GM18873 (cell line): ENCODE measurements at regions not wholly inside any gene's neighbourhood (a gene's known extent, or its start where the extent isn't known, plus 50 kb on each side); places are given as distances from the start of the nearest gene placed in this dataset.

Source experiments
- ATAC-seq: cut with Tn5 transposase; IDR thresholded peaks from one replicate; pipeline ENCODE4 v1.9.1; 2021; ENCODE audit warnings: mild to moderate bottlenecking, moderate library complexity, moderate number of reproducible peaks; ENCODE audit not compliant: unreplicated experiment, low FRiP score

DNA sequence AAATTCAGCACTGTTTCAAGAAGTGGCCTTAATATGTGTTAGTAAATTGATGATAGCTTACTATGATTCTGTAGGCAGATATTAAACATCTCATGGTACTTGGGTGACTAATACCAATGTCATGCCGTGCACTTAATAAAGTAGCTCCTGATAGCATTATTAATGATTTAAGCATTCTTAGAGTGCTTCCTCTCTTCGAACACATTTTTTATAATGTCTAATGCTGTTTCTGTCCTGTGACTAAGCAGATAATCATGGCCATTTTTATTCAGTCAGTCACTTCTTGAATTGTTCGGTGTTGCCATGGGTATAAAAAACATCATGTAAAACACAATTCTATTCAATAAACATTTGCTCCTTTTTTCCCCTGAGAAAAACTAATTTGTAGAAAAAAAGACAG, 804.6 kb upstream of the ADGRL4 start:
- ATAC-seq: no peak

DNA sequence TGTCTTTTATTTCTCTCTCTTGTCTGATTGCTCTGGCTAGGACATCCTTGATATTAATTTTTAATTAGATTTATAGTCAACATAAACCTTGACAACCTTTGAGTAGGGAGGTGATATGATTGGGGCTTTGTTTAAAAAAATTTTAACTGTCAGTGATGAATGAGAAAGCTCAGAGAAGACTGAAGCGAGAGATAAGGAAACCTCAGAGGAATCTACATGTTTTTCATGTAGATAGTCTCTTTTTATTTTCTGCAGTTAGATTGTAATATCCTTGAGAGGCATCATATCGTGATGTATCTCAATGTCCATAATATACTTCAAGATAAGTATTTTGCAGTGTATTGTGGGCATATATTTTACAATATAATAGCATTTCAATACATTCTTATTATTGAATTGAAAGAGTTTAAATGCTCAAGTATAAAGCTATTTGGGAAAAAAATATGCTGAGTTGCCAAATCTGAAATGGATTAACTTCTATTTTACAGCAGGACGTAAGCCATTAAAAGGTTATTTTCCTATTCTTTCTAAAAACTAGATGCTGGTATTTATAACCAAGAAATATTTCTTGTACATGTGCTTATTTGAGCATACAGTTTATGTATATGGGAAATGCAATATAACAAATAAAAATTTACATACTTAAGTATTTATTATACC, 802.4 kb upstream of the ADGRL4 start:
- ATAC-seq: no peak

DNA sequence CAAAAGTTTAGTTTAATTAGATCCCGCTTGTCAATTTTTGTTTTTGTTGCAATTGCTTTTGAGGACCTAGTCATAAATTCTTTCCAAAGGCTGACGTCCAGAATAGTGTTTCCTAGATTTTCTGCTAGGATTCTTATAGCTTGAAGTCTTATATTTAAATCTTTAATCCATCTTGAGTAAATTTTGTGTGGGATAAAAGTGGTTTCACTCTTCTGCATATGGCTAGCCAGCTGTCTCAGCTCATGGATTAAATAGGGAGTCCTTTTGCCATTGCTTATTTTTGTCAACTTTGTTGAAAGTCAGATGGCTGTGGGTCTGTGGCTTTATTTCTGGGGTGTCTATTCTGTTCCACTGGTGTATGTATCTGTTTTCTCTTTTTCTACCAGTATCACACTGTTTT, 801.3 kb upstream of the ADGRL4 start:
- no peak for ATAC-seq

DNA sequence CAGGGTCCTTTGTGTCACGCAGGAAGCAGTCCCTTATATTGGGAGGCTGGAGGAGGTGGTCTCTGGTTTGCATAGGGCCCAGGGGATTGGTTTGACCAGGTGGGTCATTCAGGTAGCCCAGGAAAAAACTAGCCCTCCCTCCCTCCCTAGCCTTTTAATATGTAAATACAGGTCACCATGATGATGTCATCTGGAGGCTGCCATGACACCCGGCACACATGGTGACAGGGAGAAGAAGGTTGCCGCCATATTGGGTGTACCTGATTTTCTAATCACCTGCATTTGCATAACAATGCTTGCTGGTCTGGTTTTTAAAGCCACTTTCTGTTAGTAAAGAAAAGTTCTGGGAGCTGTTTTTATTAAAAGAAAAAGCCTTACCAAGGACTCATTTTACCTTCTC, 791.0 kb upstream of the ADGRL4 start:
- ATAC-seq: no peak

DNA sequence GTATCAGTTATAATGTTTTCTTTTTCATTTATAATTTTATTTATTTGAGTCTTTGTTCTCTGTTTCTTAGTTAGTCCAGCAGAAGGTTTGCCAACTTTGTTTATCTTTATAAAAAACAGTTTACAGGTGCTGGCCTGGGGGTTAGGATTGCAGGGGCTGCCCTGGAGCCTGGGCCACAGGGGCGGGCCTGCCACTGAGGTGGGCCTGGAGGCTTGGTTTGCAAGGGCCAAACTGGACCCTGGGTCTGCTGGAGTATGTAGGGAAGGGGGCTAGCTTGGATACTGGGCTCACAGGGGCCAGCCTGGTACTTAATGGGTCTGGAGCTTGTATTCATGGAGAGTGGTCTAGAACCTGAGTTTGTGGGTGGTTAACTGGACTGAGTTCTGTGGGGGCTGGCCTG, 789.9 kb upstream of the ADGRL4 start:
- ATAC-seq: no peak

DNA sequence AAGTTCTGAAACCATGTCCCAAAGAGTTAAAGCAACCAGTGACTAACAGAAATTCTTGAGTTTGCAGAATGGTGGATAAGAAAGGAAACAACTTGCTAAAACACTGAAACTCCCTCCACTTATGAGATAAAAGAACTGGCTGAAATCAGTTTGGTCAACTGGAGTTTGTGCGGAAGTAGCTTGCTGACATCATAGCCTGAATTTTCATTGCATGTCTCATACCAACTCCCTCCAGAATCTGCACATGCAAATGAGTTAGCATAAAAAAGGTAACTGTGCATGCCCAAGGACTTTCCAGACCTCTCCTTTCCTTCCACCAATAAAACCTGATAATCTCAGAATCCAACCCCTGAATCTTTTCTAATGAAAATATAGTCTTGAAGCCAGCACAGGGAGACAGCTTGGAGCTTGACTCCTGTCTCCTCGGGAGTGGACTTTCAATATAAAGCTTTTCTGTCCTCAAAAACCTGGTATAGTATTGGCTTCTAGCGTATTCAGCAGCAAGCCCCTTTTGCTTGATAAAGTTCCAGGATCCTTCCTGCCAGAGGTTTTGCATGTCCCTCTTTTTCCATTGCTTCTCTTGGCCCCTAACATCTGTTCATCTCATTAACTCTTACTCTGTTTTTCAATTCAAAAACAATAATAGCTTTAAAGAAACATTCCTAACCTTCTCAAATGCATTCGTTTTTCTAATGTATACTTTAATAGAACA, 785.8 kb upstream of the ADGRL4 start:
- ATAC-seq: no peak

DNA sequence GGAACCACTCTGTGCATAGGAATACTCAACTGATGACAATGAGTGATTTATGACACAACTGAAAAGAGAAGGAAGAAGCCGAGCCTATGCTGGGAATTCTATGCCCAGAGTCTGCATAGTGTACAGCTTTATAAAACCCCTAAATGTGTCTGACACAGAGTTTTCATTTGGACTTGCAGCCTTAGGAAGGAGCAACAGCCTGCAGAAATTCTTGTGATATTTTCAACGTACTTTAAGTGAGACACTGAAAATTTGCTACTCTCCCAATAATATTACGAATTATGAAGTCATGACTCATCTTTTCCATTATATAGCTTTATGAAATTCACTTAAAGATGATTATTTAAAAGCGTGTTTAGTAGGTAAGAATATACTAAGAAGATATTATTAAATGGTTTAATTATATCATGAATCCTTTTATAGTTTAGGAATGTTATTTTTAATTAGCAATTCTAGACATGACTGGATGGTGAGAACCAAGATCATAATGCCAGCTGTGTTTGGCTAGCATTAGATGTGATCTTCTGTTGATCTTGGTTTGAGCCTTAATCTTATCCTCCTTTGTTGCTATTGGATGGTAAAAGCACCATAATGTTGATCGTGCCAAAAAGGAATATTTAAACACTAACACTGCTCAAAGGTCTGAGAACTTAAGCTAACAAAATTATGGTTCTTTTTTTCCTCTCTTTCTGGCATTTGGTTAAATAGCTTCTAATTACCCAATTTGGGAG, 785.1 kb upstream of the ADGRL4 start:
- ATAC-seq: no peak

DNA sequence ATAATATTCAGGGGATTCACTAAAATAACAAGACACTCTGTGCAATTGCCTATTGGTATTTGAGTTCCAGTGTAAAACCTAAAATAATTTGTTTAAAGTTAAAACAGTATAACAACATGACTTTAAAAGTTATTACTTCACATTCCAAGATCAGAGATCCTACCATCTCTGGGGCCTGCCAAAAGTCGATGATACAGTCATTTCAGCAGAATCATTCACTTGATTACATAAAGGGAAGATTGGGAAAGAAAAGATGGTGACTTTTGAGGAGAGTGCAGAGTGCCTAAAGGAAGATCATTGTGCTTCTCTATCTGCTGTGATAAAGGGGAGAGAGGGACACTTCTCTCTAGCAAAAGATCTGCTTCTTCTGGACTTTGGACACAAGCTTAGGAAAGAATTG, 784.4 kb upstream of the ADGRL4 start:
- ATAC-seq: no peak

DNA sequence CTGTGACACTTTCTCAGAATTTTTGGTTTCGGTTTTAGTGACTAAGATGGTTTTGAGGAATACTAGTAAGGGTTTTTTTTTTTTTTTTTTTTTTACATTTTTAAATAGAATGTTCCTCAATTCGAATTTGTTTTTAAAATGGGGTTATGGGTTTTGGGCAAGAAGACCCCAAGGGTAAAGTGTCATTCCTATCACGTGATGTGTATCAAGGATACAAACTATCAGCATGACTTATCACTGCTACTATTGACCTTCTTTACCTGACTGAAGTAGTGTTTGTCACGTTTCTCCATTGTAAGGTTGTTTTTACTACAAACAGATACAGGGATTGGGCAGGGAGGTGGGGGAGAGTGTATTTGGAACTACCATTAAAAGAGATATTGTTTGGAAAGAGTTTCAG, 781.1 kb upstream of the ADGRL4 start:
- ATAC-seq: no peak

DNA sequence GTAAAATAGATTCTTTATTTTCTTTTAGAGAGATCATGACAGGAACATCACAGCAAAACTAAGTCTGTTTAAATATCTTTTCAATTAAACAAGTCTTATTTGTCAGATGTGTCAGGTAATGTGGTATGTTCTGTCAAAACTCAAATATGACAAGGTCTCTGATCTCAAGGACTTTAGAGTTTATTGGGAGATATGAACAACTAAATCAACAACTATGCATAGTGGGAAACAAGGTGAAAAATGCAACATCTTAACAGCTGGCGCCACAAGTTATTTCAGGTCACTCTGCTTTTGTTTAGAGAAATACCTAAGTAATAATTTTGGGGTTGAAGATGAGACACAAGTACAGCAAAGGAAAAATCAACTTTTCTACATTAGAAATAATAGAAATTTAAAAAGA, 779.4 kb upstream of the ADGRL4 start:
- ATAC-seq: no peak

DNA sequence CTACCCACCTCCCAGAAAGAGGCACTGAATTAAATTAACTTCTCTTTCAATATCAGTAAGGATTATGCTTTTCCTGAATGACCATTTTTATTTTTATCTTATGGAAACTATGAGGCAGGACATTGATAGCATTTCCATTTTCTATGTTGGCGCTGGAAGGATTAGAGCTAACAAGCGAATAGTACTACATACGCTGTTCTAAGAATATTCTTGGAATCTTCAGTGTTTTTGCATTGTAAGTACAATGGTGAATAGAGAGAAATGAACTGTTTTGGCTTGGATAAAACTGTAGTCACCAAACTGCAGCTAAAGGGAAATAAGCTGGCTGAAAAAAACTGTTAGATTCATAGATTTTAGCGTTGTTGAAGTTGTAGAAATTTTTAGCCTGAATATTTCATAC, 779.0 kb upstream of the ADGRL4 start:
- no peak for ATAC-seq

DNA sequence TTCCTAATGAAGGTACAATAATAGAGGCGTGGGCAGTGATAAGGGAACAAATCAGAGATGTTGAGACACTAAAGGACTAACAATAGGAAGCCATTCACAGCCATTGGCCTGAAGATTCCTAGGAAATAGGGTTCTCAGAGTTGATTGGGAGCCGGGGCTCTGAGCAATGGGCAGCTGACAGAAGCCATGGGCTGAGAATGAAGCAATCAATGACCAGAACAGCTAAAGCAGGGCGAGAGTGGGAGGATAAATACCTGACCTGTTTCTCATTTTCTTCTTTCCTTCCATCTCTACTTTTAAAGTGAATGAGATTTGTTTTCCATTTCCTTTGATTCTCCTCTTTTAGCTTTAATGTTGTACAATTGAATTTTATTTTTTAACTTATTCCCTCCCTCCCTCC, 774.7 kb upstream of the ADGRL4 start:
- no peak for ATAC-seq

DNA sequence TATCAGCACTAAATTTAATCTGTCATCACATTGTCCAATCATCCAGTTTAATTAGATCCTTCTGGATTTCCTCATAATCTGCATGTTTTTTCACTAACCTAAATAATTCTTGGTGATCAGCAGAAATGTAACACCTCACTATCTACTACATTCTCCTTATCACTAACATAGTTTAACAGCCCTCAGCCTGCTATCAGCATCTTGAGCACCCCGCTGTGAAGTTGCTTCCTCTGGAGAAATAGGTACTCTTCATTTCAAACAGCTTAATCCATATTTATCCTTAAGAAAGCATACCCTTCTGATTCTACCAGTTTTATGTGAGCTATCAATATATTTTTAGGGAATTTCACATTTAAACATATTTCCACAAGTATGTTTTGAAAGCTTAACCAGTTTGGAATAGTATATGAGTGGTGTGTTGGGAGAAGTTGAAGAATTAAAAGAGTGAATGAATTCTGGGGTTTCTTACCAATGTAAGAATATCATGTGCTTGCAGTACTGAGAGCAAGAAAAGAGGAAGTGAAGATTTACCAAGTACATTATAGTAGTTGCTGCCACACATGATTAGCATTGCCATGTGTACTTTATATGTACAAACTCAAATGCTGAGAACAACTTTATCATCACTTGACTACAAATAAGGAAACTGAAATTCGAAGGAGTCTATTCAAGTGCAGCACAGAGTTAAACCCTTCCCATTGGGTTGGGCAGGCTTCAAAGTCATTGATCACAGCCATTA, 771.1 kb upstream of the ADGRL4 start:
- peak; percentile 100 for ATAC-seq

DNA sequence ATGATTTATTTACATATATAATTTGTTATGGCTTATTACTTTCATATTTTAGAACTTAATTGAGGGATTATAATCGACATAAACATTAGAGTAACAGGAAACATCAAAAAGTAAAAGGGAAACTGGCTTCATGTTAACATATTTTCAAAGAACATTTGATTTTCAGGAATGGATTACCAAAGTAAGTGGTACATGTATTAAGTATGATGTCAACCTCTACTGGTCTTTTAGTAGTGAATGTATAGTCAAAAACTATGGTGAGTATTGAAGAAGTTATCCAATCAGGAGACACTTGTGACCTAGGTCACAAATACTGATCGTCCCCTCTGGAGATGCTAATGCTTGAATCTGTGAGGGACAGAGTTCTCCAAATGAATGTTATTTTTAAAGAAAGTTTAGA, 768.9 kb upstream of the ADGRL4 start:
- no peak for ATAC-seq

DNA sequence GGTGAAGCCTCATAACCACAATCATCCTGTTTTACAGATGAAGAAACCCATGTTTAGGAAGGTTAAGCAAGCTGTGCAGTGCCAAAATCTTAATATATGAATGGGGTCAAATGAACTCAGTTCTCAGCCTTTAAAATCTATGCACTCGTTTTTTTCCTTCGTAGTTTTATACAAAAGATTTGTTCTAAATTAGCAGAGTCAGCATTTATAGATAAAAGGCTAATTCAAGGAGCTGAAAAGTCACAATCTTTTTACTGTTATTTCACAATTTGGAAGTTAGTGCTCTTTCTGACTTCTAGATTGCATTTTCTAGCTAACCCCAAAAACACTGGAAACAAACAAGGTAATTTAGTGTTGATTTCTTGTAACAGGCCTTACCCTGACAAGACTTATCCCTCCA, 766.9 kb upstream of the ADGRL4 start:
- ATAC-seq: no peak

DNA sequence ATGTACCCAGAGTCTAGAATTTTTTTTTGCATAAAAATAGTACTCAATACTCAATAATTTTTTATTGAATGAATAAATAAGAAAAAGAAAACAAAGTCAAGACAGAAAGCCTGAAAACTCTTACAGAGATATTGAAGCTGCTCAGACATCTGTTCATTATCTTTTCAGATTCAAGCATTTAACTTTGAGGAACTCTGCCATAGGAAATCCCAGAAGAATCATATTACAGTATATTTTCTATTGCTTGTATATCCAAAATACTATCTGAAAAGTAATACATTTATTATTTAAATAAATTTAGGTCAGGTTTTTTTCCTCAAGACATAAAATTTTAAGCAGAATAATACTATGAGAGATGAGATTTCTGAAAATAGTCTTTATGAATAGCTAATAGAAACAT, 755.9 kb upstream of the ADGRL4 start:
- no peak for ATAC-seq

DNA sequence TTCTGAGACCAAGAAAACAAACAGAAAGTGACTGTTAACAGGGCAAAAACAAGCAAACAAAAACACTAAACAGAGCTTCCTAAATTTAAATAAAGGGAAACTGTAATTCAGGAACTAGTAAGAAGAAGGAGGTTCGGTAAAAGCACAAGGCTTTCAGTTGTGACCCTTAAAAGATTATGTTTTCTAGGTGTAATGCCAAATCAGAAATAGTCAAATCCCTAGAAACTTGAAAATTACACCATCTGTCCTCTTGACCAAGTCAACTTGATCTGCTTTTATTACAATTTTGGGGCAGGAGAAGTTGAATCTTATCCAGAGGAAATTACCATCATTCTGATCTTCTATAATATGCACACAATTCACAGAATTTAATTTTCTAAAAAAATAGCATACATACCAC, 754.0 kb upstream of the ADGRL4 start:
- no peak for ATAC-seq

DNA sequence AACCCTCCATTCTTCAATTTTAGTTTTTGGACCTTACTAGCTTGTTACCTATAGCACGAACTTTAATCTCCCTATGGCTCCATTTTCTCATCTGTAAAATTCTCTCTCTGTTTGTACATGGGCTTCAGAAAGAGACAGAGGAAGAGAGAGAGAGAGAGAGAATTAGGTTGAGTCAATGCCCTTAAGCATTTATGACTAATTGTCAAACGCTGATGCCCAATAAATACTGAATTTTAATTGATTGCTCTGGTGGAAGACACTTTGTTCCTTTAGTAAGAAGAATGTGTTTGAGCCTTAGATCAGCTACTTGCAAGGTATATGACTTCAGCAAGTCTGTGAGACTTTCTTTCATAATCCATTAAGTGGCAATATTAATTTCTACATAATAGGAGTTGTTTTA, 743.1 kb upstream of the ADGRL4 start:
- ATAC-seq: no peak

DNA sequence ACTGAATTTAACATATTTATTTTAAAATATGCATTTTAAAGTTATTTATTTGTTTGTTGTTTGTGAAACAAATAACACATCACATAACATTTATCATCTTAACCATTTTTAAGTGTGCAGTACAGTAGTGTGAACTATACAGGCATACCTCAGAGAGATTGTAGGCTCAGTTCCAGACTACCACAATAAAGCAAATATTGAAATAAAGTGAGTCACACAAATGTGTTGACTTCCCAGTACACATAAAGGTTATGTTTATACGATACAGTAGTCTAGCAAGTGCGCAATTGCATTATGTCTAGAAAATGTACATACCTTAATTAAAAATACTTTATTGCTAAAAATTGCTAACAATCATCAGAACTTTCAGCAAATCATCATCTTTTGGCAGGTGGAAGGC, 739.4 kb upstream of the ADGRL4 start:
- no peak for ATAC-seq

DNA sequence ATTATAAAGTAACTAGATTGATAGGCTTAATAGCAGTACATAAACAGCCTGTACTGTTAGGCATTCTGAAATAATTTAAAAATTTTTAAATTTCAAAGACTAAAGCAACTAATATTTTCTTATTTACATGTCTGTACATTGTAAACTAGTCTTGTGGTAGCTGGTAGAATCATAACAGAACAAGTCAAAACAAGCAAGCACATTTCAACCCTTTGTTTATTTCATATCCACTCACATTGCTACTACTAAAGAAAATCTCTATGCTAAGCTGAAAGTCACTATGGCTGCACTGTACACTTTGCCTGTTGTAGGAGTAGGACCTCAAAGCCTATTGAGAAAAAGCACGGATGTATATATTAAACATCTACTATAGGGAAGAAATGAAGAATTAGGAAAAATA, 738.2 kb upstream of the ADGRL4 start:
- no peak for ATAC-seq

DNA sequence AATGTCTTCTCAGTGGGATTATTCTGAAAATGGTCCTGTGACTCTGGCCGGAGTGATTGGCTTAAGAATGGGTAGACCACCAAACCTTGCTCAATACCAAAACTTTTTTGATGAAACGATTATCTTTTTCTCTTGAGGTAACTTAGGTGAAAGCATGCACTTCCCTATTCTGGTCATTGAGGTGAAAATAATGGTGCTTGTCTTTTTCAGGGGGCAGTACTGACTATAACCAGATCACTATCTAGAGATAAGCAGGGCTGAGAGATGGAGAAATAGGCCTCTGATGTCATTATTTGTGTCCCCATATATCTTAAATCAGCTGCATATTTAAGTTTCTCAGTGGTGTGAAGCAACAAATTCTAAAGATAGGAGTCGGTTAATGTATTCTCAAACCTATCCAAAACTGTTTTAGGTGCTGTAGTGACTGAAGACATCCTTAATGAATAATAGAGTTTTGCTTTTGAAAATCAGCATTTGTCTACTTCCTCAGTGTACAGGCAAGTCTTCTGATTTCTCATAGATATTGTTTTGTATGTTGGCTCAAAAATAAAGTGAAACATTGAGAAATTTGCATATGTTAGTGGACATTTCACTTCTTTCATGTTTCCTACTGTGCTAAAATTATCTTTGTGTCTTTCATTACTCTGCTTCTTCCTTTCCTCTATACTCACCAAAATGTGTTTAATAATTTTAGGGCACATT, 735.3 kb upstream of the ADGRL4 start:
- ATAC-seq: peak; percentile 94
